Uterus (tissue), 3 donors: ENCODE measurements at regions not wholly inside any gene's neighbourhood (a gene's known extent, or its start where the extent isn't known, plus 50 kb on each side); places are given as distances from the start of the nearest gene placed in this dataset.

Experiments used
- DNase-seq, 2 donors: peaks; one replicate each; pipeline ENCODE4 v3.0.0-alpha.2; 2019 to 2020
- H3K27ac ChIP-seq, 2 donors: fragments of 200-600 bp; sonication (generic); 1 replicate in 1 of 2; 2 replicates in 1 of 2; pipeline ENCODE4 v1.5.1; 2016 to 2018
- H3K27me3 ChIP-seq, 2 donors: fragments of 200-600 bp; sonication (generic); one replicate each; pipeline ENCODE4 v1.5.1; 2018 to 2019; ENCODE audit warnings: control low read depth in 1 of 2
- H3K36me3 ChIP-seq, 2 donors: fragments of 200-600 bp; sonication (generic); one replicate each; pipeline ENCODE4 v1.5.1; 2019; ENCODE audit warnings: control low read depth in 1 of 2
- H3K4me1 ChIP-seq, 2 donors: fragments of 200-600 bp; sonication (generic); one replicate each; pipeline ENCODE4 v1.5.1; 2018 to 2019; ENCODE audit warnings: control low read depth in 1 of 2
- H3K4me3 ChIP-seq, 2 donors: fragments of 200-600 bp; sonication (generic); 1 replicate in 1 of 2; 2 replicates in 1 of 2; pipeline ENCODE4 v1.5.1; 2018 to 2019; ENCODE audit warnings: mild to moderate bottlenecking in 1 of 2
- H3K9me3 ChIP-seq, 2 donors: fragments of 200-600 bp; sonication (generic); one replicate each; pipeline ENCODE4 v1.5.1; 2019; ENCODE audit warnings: control low read depth in 1 of 2
- POLR2A ChIP-seq, 2 donors: fragments of 450-650 bp; IDR thresholded peaks; one replicate each; pipeline ENCODE4 v1.6.1; 2016; ENCODE audit warnings: antibody characterized with exemption in 2 of 2, mild to moderate bottlenecking in 1 of 2, moderate library complexity in 1 of 2
- intact Hi-C: fragments of 100-400 bp; cut with DNase I; formaldehyde crosslinking; loops from one replicate; pipeline ENCODE4 v1.15.1; 2023; ENCODE audit warnings: low total_unique reads
- TF ChIP-seq, protein P1 (sequence below), 4 experiments: fragments of 200-600 bp in 2 of 4; fragments of 450-650 bp in 2 of 4; sonication (generic) in 2 of 4; IDR thresholded peaks; one replicate each; pipeline ENCODE4 v1.5.1; 2016 to 2019; ENCODE audit warnings: antibody characterized with exemption in 4 of 4, mild to moderate bottlenecking in 2 of 4, moderate library complexity in 1 of 4
- donor health status: DM: yes; HTN: yes; CAD: no.

GRCh38 chr19:30252214-30252613 is 120.0 kb upstream of the ZNF536 start:
- Histone ChIP-seq H3K4me1 (no peaks in the 10 kb centered on the region), H3K9me3 (no peaks in the 10 kb centered on the region), H3K36me3 (no peaks in the 10 kb centered on the region), H3K27me3 (peaks cover 0 to 16% of the 10 kb centered on the region in 2 donors), H3K27ac (no peak overlapping the region), H3K4me3 (no peak overlapping the region)
- intact Hi-C loops, result no loop called here
- no peak for TF ChIP-seq POLR2A (IDR thresholded peaks at IDR 0.05)
- TF ChIP-seq, protein P1, sequence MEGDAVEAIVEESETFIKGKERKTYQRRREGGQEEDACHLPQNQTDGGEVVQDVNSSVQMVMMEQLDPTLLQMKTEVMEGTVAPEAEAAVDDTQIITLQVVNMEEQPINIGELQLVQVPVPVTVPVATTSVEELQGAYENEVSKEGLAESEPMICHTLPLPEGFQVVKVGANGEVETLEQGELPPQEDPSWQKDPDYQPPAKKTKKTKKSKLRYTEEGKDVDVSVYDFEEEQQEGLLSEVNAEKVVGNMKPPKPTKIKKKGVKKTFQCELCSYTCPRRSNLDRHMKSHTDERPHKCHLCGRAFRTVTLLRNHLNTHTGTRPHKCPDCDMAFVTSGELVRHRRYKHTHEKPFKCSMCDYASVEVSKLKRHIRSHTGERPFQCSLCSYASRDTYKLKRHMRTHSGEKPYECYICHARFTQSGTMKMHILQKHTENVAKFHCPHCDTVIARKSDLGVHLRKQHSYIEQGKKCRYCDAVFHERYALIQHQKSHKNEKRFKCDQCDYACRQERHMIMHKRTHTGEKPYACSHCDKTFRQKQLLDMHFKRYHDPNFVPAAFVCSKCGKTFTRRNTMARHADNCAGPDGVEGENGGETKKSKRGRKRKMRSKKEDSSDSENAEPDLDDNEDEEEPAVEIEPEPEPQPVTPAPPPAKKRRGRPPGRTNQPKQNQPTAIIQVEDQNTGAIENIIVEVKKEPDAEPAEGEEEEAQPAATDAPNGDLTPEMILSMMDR (IDR thresholded peaks at IDR 0.05), result no peak
- no peak for DNase-seq

- Histone ChIP-seq H3K9me3 (no peaks in the 10 kb centered on the region), H3K36me3 (no peaks in the 10 kb centered on the region), H3K27ac (no peak overlapping the region), H3K4me3 (no peak overlapping the region), H3K4me1 (no peaks in the 10 kb centered on the region), H3K27me3 (peaks cover 0 to 16% of the 10 kb centered on the region in 2 donors)
- TF ChIP-seq POLR2A (IDR thresholded peaks at IDR 0.05), result no peak
- TF ChIP-seq, protein P1 (IDR thresholded peaks at IDR 0.05), result no peak
- intact Hi-C loops, result no loop called here
- DNase-seq, result no peak
These were observed 118.6 kb upstream of the ZNF536 start for GRCh38 chr19:30253581-30253996.

- no peak for TF ChIP-seq POLR2A (IDR thresholded peaks at IDR 0.05)
- TF ChIP-seq, protein P1 (IDR thresholded peaks at IDR 0.05), result no peak
- H3K36me3 ChIP-seq, result no peaks in the 10 kb centered on the region
- intact Hi-C loops, result no loop called here
- H3K27ac ChIP-seq, result no peak overlapping the region
- H3K27me3 ChIP-seq, result peaks cover 0 to 16% of the 10 kb centered on the region in 2 donors
- H3K4me3 ChIP-seq, result no peak overlapping the region
- no peaks in the 10 kb centered on the region for H3K9me3 ChIP-seq
- DNase-seq, result no peak
- H3K4me1 ChIP-seq, result no peaks in the 10 kb centered on the region
These were observed 118.0 kb upstream of the ZNF536 start for GRCh38 chr19:30254158-30254557.

DNA sequence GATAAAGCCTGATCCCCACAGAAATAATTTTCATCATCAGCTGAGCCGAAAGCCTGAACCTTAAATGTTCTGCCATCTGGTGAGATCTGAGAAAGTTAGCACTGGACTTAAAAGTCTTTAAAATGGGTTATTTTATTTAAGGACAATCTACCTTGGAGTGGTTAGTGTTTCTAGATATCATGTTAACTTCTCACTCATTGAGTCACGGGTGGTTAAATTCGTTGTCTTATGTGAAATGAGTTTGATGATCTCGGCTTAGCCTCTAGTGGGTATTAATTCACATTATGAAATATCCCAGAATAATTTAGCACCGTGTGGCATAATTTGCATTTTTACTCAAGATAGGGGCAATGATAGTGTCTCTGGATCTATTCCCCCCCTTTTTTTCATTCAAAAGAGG is 117.4 kb upstream of the ZNF536 start:
- intact Hi-C loops, result no loop called here
- Histone ChIP-seq H3K4me1 (no peaks in the 10 kb centered on the region), H3K36me3 (no peaks in the 10 kb centered on the region), H3K27ac (no peak overlapping the region), H3K27me3 (peaks cover 0 to 16% of the 10 kb centered on the region in 2 donors), H3K9me3 (no peaks in the 10 kb centered on the region), H3K4me3 (no peak overlapping the region)
- TF ChIP-seq POLR2A (IDR thresholded peaks at IDR 0.05), result no peak
- TF ChIP-seq, protein P1 (IDR thresholded peaks at IDR 0.05), result no peak
- no peak for DNase-seq

- Histone ChIP-seq H3K27ac (no peak overlapping the region), H3K27me3 (peaks cover 0 to 16% of the 10 kb centered on the region in 2 donors), H3K4me1 (no peaks in the 10 kb centered on the region), H3K9me3 (no peaks in the 10 kb centered on the region), H3K4me3 (no peak overlapping the region), H3K36me3 (no peaks in the 10 kb centered on the region)
- DNase-seq, result no peak
- intact Hi-C loops, result no loop called here
- TF ChIP-seq, protein P1 (IDR thresholded peaks at IDR 0.05), result no peak
- TF ChIP-seq POLR2A (IDR thresholded peaks at IDR 0.05), result no peak
These were observed 116.2 kb upstream of the ZNF536 start for GRCh38 chr19:30255791-30256495.
